ENCODE measurements at regions not wholly inside any gene's neighbourhood (a gene's known extent, or its start where the extent isn't known, plus 50 kb on each side); places are given as distances from the start of the nearest gene placed in this dataset.

- TF ChIP-seq CTCF (conservative IDR thresholded peaks at IDR 0.05; ENCODE audit: low read length) (no peak), EZH2phosphoT487 (IDR thresholded peaks at IDR 0.05; ENCODE audit: borderline replicate concordance) (no peak)
These were observed 598.0 kb downstream of the BRD1 start for GRCh38 chr22:49229483-49230193.
